CMK (cell line): ENCODE measurements at regions not wholly inside any gene's neighbourhood (a gene's known extent, or its start where the extent isn't known, plus 50 kb on each side); places are given as distances from the start of the nearest gene placed in this dataset.

Source experiments
- DNase-seq: peaks from one replicate; pipeline ENCODE4 v3.0.0-alpha.2; 2010; ENCODE audit warnings: low read depth

DNA sequence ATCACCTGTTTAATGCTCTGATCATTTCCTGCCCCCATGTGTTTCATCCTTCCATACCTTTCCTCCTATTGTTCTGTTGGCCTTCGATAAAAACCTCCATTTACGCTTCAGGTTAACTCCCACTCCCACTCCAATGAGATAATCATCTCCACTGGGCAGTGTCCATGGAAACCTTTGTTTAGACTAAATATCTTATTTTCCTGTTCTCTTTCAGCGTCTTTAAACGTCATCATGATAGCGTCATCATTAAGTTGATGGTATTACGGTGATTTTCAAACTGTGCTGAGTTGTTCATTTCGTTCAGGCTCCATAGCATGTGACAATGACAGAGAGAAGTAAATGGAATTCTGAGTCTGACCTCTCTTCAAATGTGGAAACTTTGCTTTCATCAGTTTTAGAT, 970.5 kb upstream of the SLC35B3 start:
- no peak for DNase-seq

DNA sequence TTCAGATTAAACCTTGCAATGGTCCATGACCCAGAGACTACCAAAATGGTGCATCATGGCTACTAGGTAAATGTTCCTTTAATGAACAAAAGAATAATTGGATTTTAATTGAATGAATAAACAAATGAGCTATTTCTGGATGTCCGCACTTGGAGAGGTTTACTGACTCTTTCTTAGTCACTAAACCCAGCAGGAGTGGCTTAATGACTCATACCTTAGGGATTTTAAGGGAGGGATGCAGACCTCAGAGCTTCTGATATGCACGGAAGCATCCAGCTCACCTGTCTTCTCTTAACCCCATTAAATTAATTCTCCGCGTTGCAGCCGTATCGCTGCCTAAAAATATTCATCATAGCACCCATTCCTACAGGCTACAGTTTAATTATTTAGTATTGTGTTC, 970.0 kb upstream of the SLC35B3 start:
- no peak for DNase-seq

DNA sequence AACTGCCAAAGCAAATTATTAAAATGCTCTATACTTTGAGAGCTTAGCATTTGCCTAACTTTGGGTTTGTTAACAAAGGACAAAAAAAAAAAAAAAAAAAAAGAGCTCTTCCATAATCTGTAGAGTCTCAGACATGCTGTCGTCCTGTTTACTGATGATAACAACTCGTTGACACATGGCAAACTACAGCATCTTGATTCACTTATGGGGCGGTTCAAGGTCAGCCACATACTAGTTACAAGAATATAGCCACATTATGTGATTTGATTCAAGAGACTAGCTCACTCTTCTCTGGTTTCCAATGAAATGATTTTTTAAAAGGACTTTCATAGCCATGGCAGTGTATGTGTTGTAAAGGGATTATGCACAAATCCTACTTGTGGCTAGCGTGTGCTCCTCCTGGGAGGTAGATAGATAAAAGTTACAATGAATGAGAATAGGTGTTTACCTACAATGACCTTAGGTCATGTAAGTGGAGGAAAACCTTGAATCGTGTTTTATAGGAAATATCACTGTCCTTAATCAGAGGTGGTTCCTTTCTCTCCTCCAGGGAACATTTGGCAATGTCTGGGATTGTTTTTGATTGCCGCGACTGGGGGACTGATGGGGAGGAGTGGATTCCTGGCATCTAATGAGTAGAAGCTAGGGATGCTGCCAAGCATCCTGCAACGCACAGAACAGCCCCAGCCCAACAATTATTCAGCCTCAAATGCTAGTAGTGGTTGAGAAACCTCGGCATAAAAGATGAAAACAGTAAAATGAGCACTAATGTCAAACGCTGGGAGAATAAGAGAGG, 969.2 kb upstream of the SLC35B3 start:
- no peak for DNase-seq

DNA sequence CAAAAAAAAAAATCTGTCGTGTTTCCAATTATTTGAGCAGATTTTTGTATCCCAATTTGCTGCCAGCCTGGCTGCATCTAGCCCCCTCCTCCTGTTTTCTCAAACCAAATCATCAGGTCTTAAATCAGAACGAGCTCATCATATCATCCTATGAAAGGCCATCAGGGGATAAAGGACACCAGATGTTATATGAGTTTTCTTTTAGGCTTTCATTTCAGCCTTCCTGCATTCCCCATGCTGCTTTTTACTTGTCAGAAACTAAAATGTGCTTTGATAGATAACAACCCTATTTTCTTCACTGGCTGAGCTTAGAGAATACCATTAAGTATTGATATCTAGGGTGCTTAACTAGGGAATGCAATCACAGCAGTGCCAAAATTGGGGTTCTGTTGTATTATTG, 968.4 kb upstream of the SLC35B3 start:
- DNase-seq = no peak

DNA sequence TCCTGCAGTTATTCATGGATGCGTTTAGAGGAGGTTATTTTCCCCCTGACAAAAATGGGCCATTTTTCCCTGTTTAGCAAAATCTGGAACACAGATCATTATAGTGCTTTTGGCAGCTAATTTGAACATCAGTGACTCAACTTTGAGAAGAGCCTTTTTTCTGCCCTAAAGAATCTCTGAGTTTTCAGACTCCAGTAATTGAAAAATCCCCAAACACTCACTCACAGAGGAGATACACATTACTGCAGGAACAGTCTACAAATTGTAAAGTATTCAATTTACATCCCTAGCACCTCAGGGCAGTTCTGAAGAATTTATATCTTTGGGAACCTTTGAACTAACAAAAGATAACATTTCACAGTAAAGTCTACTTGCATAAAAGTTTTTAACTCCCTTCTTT, 966.6 kb upstream of the SLC35B3 start:
- DNase-seq = no peak

- DNase-seq = no peak
Measured at GRCh38 chr6:9399916-9400315, 964.6 kb upstream of the SLC35B3 start.

DNA sequence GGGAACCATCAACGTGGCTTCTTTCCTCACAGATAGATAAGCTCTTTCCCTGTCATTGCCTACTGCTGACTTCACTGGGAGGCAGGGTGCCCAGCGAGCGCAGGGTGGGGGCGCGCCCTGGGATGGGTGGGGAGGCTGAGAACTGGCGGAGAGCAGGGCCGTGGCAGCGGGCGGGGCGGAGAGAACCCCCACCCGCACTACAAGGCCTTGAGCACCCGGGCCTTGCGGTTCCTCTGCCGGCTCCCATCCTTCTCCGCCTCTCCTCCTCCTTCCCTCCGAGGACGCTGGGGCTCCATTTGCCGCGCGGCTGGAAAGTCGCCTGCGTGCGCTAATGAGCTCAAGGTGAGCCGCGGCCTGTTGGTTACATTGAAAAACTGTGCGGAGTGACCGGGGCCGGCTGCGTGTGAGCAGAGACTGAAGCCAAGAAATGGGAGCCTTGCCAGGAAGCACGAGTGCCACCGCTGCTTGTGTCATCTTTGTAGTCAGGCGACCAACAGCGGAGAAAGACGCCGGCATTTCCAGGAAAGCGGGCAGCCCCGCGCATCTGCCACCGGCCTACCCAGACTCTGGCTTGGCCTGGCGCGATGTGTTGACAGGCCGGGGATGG, 963.5 kb upstream of the SLC35B3 start:
- DNase-seq = no peak

GRCh38 chr6:9398071-9398766, 962.9 kb upstream of the SLC35B3 start:
- DNase-seq = no peak

DNA sequence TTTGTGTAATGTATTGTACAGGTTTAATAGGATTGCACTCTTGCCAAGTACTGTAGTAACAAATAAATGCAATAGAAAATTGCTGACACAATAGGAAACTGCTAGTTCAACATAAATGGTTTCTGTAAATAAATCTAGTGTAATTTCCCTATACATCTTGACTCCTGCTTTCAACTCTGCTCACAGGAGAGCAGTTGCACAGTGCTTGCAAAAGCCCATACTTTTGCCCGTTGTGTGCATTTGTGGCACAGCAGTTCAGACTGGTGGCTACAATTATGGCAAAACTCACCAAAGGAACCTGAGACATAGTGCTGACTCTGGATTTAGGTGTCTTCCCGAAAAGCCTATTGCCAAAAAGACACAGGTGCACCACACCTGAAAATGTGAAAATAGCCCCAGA, 953.3 kb upstream of the SLC35B3 start:
- DNase-seq = no peak

GRCh38 chr6:9380568-9380967, 945.2 kb upstream of the SLC35B3 start:
- DNase-seq = no peak

DNA sequence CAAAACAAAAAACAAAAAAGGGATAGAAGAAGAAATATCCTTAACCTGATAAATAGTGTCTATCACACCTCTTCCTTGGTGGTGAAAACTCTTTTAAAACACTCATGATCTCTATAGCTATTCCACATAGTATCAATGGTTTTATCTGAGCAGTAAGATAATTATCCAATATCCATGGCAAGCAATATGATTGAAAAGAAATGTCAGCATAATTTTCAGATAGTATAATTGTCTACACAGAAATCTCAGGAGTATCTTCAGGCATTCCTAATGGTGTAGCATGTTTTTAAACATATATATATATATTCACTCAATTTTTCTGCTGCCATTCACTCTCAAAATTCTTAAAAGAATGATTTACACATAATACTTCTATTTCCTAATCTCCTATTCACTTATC, 938.0 kb upstream of the SLC35B3 start:
- no peak for DNase-seq

GRCh38 chr6:9370480-9370879, 935.1 kb upstream of the SLC35B3 start:
- DNase-seq = no peak

GRCh38 chr6:9365378-9365777, 930.0 kb upstream of the SLC35B3 start:
- no peak for DNase-seq

- DNase-seq = no peak
Measured at GRCh38 chr6:9361749-9362148, 926.4 kb upstream of the SLC35B3 start.

DNA sequence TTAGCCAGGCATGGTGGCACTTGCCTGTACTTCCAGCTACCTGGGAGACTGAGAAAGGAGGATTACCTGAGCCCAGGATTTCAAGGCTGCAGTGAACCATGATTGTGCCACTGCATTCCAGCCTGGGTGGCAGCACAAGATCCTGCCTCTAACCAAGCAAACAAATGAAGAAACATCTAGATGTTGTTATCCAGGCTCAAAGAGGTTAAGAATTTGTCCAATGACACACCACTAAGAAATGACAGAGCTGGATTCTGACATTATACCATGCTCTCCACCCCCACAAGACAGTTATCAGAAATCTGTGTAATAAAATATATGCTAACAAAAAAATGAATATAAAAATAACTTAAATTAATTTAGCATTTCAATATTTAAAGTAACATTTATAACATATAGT, 925.5 kb upstream of the SLC35B3 start:
- DNase-seq = no peak

DNA sequence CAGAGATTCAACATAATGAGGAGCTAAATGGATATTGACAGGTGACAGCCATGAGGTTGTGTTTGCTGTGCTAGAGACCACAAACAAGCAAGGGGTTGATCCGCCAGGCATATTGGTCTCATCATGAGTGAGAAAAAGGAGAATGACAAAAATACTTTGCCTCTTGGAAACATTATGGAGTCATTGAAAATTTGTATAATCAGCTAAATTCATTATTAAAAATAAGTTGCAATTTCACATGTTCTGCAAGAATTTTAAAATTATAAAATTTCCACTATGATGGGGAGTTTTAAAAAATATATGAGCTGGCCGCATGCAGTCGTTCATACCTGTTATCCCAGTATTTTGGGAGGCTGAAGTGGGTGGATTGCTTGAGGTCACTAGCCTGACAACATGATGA, 912.3 kb upstream of the SLC35B3 start:
- DNase-seq = no peak

GRCh38 chr6:9346923-9347322, 911.6 kb upstream of the SLC35B3 start:
- DNase-seq = no peak

GRCh38 chr6:9335431-9335830, 900.1 kb upstream of the SLC35B3 start:
- no peak for DNase-seq

- no peak for DNase-seq
Measured at GRCh38 chr6:9334979-9335378, 899.6 kb upstream of the SLC35B3 start.

DNA sequence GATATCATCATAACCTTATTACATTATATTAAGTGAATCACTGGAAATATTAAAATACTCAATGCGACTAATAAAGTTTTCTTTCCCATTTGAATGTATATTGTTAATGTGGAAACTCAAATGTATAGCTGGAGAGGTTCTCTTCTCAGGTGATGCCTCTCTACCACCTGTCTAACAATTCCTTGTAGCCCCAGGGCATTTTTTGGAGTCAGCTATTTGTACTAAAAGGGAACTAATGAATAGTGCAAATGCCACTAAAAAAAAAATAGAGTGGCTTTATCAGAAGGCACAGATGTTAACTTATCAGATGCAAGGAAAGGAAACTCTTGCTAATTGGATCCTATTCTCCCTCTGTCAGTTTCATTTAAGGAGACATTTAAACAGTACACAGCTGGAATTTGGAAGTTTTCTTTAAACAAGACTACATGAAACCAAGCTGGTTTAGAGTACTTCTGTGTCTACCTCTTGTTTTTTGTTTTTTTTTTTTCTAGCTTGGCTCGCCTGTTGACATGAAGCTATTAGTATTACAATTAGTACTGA, 897.0 kb upstream of the SLC35B3 start:
- DNase-seq = no peak

GRCh38 chr6:9316831-9317230, 881.5 kb upstream of the SLC35B3 start:
- no peak for DNase-seq

DNA sequence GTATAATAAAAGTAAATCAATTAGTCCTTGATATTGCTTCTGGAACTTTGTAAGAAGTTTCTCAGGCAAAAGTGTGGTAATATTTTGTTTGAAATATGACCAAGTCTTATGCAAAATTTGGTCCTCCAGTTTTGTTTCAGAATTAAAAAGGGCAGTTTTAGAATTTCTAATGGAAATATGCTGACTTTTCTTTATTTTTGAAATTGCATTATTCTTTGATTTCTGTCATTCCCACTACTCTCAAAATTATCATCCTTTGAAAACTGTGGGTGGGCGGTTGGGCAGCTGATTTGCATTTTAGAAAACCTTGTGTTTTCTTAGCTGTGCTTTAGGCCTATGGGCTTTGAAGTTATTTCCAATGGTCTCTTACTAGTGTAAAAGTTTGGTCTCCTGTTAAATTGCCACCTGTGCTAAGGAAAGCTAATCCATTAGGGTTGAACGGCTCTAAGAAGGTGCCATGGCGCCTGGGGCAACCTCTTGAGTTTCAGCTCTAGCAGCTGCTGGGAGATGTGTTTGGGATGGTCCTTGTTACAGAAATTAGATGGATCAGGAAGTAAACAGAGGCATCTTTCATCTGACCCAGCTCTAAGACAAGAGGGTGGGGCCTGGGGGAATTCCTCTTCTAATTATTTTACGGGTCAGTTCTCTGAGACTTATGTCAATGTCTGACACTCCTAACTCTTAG, 880.8 kb upstream of the SLC35B3 start:
- DNase-seq = no peak

- DNase-seq = no peak
Measured at GRCh38 chr6:9308284-9308683, 872.9 kb upstream of the SLC35B3 start.
